GM12873 (cell line): ENCODE measurements at regions not wholly inside any gene's neighbourhood (a gene's known extent, or its start where the extent isn't known, plus 50 kb on each side); places are given as distances from the start of the nearest gene placed in this dataset.

ENCODE experiments used
- TF ChIP-seq, protein P1 (sequence below): IDR thresholded peaks from 2 replicates; pipeline ENCODE4 v1.5.1; 2012; ENCODE audit warnings: low read depth, mild to moderate bottlenecking, moderate library complexity, low read length, control low read depth; ENCODE audit not compliant: insufficient read depth; ENCODE audit errors: missing control alignments

DNA sequence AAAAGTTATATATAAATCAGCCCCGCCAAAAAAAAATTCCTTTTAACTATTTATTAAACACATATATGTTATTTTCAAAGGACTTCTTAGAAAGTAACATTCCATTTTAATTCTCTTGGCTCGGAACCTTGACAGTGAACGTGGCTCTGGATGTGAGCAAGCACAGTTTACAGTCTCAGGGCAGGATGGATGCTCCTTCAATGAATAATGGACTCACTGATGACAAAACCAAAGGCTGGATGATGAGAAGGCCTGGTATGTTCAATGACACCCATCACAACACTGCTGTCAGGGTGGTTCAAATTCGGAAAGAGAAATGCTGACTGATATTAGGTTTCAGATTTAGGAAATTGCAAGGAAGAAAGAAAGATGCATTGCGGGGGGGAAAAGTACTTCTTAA lies 148.8 kb downstream of the SIPA1L2 start:
- TF ChIP-seq, protein P1, sequence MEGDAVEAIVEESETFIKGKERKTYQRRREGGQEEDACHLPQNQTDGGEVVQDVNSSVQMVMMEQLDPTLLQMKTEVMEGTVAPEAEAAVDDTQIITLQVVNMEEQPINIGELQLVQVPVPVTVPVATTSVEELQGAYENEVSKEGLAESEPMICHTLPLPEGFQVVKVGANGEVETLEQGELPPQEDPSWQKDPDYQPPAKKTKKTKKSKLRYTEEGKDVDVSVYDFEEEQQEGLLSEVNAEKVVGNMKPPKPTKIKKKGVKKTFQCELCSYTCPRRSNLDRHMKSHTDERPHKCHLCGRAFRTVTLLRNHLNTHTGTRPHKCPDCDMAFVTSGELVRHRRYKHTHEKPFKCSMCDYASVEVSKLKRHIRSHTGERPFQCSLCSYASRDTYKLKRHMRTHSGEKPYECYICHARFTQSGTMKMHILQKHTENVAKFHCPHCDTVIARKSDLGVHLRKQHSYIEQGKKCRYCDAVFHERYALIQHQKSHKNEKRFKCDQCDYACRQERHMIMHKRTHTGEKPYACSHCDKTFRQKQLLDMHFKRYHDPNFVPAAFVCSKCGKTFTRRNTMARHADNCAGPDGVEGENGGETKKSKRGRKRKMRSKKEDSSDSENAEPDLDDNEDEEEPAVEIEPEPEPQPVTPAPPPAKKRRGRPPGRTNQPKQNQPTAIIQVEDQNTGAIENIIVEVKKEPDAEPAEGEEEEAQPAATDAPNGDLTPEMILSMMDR = no peak

DNA sequence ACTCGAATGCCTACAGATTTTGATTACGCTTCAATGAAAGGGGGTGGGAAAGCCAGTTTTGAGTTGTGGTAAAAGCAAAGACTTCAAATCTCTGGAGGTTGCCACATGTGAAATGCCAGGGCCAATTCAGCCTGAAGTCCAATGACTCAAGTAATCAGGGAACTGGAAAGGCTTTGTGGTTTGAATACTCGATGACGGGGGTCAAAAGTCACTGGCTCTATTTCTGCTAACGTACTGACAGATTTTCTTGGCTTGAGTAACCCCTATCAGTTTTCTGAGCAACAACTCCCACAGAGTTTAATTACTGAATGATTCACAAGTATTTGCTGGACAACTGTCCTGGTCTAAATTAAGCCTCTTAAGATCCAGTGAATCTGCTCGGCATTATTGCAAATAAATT lies 152.2 kb downstream of the SIPA1L2 start:
- TF ChIP-seq, protein P1 = no peak

DNA sequence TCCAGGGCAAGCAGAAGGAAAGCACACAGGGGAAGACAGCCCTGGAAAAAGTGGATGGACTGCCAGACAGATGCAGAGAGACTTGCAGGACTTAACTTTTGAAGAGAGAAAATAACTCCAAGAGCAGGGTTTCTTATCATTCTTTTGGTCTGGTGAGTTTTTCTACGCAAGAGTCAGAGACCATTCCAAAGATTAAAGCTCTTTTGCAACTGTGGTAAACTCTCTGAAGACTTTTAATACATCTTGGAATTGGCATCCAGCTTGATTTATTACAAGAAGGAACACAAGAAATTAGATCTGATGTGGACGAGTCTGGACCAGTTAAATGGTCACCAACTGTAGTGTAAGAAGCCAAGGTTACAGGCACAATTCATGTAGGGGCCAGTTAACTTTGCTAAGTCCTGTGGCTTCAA lies 153.4 kb downstream of the SIPA1L2 start:
- TF ChIP-seq, protein P1 = no peak

DNA sequence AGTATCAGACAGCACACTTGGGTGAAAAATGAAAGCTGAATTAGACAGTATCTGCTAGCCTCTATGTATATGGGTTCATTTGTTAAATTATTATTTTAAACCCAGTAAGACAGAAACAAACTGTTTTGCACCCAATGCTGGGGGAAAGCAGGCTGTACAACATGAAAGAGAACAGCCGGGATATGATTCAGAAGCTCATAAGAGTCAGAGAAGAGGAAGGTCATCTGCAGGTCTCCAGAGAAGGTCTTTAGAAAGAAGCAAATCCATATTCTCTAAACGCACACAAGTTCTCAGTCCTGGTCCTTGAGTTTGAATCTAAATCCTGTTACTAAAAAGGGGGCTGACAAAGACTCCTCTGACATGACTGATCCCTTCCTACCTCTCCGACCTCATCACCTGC lies 155.1 kb downstream of the SIPA1L2 start:
- TF ChIP-seq, protein P1 = no peak

DNA sequence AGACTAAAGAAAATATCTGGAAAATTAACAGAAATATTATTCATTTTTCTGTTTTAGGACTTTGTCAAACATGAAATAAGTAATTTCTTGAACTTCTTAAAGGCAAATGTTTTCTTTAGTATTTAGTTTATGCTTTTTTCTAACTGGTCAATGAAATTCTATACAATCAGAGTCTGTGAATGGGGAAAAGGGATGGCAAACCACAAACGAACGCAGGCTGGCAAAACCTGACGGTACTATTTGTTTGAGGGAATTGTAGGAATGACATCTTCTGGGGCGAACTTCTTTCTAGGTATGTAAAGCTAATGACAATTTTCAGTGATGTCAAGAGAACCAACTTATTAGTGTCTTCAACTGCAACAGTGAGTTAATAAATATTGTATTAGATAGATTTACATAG lies 156.0 kb downstream of the SIPA1L2 start:
- TF ChIP-seq, protein P1 = no peak

DNA sequence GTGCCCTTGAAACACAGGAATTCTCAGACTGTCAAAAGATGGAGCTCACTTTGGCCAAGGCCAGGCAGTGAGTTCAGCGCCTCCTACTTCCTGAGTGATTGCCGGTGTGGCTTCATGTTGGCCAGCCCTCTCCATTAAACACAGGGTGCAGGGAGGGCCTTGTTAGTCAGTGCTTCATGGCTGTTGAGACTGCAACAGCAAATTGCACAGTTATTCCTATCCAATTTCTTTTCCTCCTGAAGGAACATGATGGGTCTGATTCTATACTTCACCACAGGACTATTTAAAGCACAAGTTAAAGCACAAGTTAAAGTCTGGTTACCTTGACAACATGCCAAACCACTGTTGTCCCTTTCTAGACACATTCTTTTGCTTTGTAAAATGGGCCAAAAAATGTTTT lies 156.6 kb downstream of the SIPA1L2 start:
- TF ChIP-seq, protein P1 = no peak

DNA sequence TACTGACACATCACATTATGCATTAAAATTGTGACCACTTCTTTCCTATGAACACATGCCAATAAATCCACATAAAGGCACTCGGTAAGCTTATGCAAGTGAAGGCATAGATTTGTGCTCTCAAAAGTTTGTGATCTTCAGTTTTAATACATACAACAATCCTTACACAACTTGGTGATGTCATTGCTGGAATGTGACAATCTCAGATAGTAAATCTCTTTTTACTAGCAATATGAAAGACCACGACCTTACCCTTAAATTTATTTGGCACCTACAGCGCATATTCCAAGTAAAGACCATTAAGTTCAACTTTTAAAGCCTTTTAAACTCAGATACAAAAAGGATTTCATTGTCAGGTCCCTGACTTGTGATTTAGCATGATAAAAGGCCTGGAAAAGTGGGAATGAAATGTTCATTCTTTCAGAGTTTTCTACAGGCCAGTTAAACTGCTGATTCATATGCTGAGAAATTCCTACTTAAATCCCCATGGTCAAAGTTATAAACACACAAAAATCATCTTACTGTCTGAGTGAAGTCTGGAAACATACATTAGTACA lies 157.4 kb downstream of the SIPA1L2 start:
- TF ChIP-seq, protein P1 = no peak
